ENCODE measurements at regions not wholly inside any gene's neighbourhood (a gene's known extent, or its start where the extent isn't known, plus 50 kb on each side); places are given as distances from the start of the nearest gene placed in this dataset.
"Not testable (repeated sequence)": the region's sequence is repeated elsewhere in the genome, so short reads cannot be mapped to it uniquely, and the experiment has no call there.

DNA sequence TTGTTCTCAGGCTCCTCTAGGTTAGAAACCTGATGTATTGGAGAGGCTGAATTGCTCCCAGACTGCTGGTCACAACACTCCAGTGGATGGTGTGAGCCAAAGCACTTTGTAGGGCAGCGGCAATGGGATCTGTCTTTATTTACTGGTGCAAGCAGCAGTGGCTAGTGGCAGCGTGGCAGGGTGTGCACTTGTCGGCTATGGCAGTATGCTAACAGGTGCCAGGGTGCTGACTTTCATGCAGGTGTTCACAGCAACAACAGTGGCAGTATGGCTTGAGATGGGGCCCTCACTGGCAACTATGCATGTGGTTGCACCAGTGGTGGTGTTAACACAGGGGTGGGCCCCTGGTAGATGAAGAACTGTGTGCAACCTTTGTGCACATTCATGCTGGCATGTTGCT, 347.8 kb downstream of the DSC3 start:
- no peak for DNase-seq

GRCh38 chr18:30689216-30689615, 353.3 kb downstream of the DSC3 start:
- DNase-seq = no peak

DNA sequence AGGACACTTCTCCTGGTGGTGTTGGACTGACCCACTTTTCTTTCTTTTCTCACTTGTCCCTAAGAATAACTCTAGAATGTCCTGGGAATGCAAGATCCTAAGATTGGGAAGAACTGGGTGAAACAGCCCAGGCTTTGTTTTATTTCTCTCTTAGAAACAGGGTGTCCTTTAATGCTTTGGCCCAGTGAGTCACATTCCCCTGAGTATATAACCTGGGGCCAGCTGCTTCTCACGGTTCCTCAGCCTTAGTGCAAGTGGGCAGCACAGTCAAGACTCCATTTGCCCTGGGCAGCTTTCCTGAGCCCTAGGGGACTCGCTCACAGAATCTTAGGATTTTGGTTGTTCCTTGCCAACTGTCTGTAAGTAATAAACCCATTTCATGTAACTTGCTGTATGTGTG, 355.0 kb downstream of the DSC3 start:
- DNase-seq = no peak

GRCh38 chr18:30684825-30685481, 357.6 kb downstream of the DSC3 start:
- no peak for DNase-seq

DNA sequence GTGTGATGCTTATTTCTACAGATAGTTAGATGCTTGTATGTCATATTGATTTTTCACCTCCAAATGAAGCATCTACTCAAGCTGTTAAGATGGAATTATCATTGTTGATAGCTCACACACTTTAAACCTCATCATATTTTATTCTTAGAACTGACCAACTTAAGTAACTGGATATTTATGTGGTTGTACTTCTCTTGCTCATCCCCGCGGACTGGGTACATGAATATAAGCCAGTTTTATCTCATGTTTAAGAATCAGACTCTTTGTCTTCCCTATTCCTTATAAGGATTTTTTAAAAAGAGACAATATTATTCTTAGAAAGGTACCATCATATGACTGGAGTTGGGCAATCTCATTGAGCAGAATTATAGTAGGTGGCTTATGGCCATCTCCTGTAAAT, 358.7 kb downstream of the DSC3 start:
- no peak for DNase-seq

DNA sequence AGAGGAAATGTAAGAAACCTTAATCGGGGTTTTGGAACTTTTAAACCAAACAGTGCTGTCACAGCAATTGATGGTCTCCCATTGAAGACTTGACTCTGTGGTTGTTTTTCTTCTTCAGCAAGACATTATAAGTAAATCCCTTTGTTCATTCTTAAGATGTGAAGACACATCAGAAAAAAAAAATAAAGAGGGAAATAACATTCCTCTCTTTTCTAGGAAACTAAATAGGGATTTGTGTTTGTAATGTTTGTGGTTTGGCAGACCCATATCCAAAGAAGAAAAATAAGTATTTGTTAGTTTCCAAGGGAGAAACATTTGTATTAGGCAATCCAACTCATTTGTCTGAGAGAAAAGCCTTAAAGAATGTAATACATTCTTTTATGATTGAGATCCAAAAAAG, 359.9 kb downstream of the DSC3 start:
- no peak for DNase-seq

DNA sequence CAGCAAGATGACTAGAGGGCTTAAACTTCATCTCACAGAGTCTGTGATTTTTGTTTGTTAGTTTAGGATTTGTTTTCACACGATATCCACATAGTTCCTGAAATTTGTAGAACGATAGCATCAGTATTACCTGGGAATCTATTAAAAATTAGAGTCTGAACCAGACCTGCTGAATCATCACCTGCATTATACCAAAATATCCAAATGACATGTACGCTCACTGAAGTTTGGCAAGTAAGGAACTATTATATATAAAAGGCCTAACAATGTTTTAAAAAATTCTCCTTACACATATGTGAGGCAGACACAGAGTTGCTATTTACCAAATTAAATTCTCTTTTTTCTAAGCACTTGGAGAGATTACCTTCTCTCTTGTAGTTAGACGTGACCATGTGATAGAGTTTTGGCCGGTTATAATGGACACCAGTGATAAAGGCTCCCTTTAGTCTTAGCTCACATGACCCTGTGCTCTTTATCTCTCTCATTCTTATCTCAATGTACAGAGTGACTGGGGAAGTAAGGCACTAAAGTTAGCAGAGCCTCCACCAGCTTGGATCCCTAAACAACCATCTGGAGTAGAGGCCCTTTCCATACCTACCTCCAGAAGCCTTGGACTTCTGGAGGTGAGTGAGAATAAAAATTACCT, 363.1 kb downstream of the DSC3 start:
- no peak for DNase-seq

DNA sequence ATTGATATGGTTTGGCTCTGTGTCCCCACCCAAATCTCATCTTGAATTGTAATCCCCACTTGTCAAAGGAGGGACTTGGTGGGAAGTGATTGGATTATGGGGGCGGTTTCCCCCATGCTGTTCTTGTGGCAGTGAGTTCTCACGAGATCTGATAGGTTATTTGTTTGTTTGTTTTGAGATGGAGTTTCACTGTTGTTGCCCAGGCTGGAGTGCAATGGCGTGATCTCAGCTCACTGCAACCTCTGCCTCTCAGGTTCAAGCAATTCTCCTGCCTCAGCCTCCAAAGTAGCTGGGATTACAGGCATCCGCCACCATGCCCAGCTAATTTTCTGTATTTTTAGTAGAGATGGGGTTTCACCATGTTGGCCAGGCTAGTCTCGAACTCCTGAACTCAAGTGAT, 364.7 kb downstream of the DSC3 start:
- DNase-seq = not testable (repeated sequence)

DNA sequence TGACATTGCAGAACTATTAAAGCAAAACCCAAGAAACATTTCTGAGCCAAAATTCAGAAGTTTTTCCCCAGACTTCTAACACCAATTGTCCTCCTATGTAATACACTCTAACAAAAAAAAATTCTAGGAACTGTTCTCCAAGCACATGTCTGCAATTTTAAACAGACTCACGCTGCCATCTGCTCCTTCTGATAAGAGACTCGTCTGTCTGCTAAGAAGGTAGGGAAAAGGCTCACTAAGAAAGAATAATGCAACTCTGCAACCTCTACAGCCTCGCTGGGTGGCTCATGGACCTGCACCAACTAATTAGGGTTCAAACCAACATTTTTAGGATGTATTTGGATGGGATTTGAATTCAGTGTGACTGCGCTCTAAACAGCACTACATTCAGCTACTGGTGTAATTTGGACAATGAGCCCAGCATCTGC, 366.5 kb downstream of the DSC3 start:
- DNase-seq = no peak

DNA sequence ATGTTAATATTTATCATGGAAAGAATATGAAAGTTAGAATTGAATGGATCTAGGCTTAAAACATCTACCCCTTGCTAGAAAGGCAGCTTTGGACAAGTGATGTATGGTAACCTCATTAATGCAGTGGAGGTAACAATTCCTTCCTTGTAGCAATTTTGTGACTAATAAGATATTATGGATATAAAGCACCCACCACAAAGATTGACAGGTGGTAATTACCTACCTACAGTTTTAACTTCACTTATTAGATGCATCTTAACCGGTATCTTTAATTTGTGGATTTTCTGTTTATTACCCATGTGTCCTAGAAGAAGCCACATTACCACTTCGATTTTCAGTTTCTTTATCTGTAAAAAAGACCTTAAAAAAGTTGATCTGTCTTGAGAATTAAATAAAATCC, 367.0 kb downstream of the DSC3 start:
- no peak for DNase-seq

DNA sequence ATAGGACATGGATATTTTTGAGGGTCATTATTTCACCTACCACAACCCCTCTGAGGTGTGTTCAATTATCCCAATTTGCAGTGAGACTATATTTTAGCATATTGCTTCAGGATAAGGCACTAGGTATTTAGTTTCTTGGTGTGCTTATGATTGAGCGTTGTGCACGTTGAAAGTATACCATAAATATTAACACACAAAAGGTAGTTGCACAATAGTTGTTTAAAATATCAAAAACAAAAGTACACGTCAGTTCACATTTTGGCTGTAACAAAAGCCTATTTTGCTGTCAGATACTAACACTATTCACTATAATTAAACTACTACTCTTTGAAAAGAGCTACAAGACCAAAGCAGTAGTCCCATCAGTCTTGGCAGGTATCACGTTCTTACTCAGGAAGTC, 367.5 kb downstream of the DSC3 start:
- no peak for DNase-seq

DNA sequence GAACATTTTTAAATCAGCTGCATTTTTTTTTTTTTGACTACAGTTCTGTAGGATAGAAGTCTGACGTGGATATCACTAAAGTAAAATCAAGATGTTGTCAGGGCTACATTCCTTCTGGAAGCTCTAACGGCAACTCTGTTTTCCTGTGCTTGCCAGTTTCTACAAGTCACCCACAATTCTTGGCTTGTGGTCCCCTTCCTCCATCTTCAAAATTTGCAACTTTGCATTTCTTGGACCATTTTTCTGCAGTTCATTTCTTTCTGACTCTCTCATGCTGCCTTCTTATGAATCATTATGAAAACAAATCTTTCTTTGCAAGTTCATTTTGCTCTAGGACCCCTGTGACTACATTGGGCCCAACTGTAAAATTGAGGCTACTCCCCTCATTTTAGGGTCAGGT, 367.9 kb downstream of the DSC3 start:
- no peak for DNase-seq

GRCh38 chr18:30672439-30672838, 370.1 kb downstream of the DSC3 start:
- not testable (repeated sequence) for DNase-seq

DNA sequence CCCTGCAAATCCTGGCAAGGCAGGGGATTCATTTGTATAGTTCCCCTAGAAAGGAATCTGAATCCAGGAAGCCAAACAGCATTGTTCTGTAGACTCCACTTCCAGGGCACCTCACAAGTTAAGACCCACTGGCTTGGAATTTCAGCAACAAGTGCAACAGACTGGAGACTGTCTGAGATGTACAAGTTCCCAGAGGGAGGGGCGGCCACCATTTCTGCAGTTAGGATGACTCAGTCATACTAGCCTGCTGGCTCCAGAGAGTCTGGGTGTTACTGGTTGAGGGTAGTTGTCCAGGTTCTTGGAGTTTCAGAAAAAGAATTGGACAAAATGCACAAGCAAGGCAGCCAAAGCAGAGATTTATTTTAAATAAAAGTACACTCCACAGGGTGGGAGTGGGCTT, 384.2 kb downstream of the DSC3 start:
- DNase-seq = no peak

- no peak for DNase-seq
Measured at GRCh38 chr18:30652387-30652786, 390.2 kb downstream of the DSC3 start.

DNA sequence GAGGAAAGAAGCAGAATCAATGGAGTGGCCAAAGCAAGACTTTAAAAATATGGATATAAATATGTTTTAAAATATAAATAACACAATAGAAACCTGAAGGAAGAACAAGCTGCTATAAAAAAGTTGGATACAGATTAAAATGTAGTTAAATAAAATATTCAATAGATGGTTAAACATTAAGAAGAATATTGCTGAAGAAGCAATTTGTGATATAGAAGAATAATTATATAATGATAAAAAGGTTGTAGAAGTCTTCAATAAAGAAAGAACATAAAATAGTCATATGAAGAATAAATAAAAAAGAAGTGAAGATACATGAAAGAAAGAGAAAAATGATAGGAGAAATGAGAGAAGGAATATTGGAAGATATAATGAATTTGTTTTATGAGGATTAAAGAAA, 392.0 kb downstream of the DSC3 start:
- no peak for DNase-seq

GRCh38 chr18:30644158-30644557, 398.4 kb downstream of the DSC3 start:
- DNase-seq = no peak

DNA sequence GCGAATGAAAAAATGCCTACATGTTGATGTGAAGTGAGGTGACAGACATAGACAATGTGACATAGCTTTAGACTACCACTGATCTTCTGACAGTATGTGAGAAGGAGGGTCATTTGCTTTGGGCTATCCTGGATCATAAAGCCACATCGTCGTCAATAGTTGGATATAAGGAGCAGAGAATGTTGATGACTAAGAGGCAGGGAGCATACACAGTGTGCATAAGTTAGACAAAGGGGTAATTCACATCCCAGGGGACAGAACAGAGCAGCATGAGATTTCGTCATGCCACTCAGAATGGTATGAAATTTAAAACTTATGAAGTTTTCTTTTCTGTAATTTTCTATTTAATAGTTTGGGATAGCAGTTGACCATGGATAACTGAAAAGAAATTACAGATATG, 403.2 kb downstream of the DSC3 start:
- no peak for DNase-seq

DNA sequence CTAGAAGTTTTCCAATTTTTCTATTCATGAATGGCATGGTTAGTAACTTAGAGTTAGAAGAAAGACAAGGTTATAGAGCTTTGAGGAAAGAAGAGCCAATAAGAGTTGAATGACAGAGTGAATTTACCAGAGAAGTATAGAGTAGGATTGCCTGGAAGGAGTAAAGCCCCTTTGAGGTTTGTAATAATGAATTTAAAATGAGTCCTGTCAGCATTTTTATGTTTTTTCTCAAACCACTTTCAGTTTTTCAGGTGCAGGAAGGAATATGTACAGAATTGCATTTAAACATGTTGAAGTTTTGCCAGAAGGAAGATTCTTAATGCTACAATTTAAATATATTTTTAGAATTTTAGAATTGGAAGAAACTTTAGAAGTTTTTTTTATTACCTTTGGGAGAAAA, 408.3 kb downstream of the DSC3 start:
- no peak for DNase-seq

DNA sequence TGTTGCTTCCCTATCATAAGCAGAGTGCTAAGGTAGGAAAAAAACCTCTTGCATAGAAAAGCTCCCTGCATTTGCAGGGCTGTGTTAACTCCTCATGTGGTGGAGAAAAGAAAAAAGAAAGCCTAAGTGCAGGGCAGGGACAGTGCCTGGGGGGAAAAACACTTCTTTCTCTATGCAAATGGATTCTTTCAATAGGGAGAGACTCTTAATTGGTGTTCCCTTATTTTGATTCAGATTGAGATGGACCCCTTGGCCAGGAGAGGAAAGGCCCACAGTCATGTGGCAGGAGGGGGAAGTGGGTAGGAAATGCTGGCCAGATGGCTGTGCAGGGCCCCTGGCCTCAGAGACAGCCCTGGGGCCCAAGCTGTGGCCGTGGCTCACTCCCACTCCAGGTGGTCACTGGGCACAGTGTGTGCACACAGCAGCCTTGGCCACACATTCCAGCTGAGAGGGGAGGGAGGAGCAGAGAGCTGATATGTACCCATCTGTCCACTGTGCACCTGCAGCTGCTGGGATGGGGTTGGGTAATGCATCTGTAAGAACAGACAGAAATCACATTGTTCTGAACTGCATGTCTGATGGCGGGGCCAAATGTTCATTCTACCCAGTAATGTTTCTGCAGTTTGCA, 410.4 kb downstream of the DSC3 start:
- DNase-seq = no peak

GRCh38 chr18:30625961-30626360, 416.6 kb downstream of the DSC3 start:
- DNase-seq = no peak

- DNase-seq = no peak
Measured at GRCh38 chr18:30623401-30624065, 419.0 kb downstream of the DSC3 start.

DNA sequence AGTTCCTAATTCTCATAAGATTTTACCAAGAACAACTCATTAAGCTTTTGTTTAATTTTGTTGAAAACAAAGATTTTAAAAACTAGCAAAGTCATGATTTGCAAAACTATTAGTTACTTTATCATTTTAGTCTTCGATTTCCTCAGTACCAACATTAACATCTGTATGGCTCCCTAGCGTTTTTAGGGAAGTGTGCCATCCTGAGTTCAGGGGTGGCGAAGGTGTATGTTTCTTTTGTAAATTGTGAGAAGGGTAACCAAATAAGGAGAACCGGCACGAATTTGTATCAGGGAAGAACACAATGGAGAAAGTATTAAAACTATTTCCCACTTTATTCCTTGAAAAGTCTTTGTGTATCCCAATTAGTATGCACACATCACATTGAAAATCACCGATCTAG, 419.9 kb downstream of the DSC3 start:
- no peak for DNase-seq

DNA sequence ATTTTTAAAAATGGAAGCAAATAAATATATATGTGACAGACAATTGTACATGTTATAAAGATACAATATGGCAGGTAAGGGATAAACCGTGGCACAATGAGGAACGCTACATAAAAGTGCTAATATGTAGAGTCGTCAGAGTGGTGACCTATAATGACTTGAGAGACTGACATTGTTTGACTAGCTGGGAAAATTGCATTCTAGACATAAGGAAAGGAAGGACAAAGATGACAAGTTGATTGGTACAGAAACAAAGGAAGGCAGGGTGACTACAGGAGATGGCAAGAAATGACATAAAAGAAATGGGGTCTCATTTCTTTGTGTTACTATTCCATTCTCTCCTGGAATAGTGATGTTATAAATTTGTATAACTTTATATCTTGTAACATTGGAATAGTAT, 420.4 kb downstream of the DSC3 start:
- no peak for DNase-seq
